ENCODE measurements at regions not wholly inside any gene's neighbourhood (a gene's known extent, or its start where the extent isn't known, plus 50 kb on each side); places are given as distances from the start of the nearest gene placed in this dataset.

GRCh38 chr14:71625175-71625574 lies 307.1 kb upstream of the RGS6 start:
- no peak overlapping the region for H3K4me2 ChIP-seq
- DNase-seq (ENCODE audit: low spot score) = no peak
- no peaks in the 10 kb centered on the region for H3K4me1 ChIP-seq (ENCODE audit: insufficient read depth)
- TF ChIP-seq CTCF (conservative IDR thresholded peaks at IDR 0.05; ENCODE audit: low read depth in 2 of 2) (no peak), JUNB (IDR thresholded peaks at IDR 0.05; ENCODE audit: unreplicated experiment) (no peak), ZNF462 (CRISPR knock-in tag; IDR thresholded peaks at IDR 0.05) (no peak), STAT1 (IDR thresholded peaks at IDR 0.05; ENCODE audit: unreplicated experiment) (no peak), ETS1 (IDR thresholded peaks at IDR 0.05) (no peak), ZNF331 (CRISPR knock-in tag; IDR thresholded peaks at IDR 0.05; ENCODE audit: low read depth) (no peak), EZH2phosphoT487 (IDR thresholded peaks at IDR 0.05; ENCODE audit: unreplicated experiment) (no peak), REST (IDR thresholded peaks at IDR 0.05; ENCODE audit: unreplicated experiment) (no peak), EZH2 (IDR thresholded peaks at IDR 0.05; ENCODE audit: low read depth, unreplicated experiment) (no peak), POLR2AphosphoS5 (IDR thresholded peaks at IDR 0.05; ENCODE audit: low read depth) (no peak), NANOG (IDR thresholded peaks at IDR 0.05; ENCODE audit: borderline replicate concordance) (no peak), CREB1 (CRISPR knock-in tag; IDR thresholded peaks at IDR 0.05; ENCODE audit: low read depth) (no peak), ZNF114 (CRISPR knock-in tag; IDR thresholded peaks at IDR 0.05) (no peak)
- H3K36me3 Mint-ChIP-seq (ENCODE audit: low read depth) = peaks cover 19% of the 10 kb centered on the region
- no peaks in the 10 kb centered on the region for H3K9me3 Mint-ChIP-seq
- no peaks in the 10 kb centered on the region for H3K36me3 ChIP-seq (ENCODE audit: insufficient read depth)
- H3K27ac Mint-ChIP-seq = no peak overlapping the region
- H3K27me3 Mint-ChIP-seq (ENCODE audit: insufficient read depth, low read depth, poor library complexity) = no peaks in the 10 kb centered on the region
- H3K4me3 Mint-ChIP-seq = no peak overlapping the region
- no peaks in the 10 kb centered on the region for H3F3A ChIP-seq (replicated peaks; ENCODE audit: low read depth)
- no peaks in the 10 kb centered on the region for H4K20me1 ChIP-seq (replicated peaks; ENCODE audit: insufficient read depth)
- no peak overlapping the region for H3K4me3 ChIP-seq
- no peaks in the 10 kb centered on the region for H3K27me3 ChIP-seq (ENCODE audit: insufficient read depth)
- no peak overlapping the region for H3K27ac ChIP-seq (ENCODE audit: low read depth)
- H3K4me1 Mint-ChIP-seq = peaks cover 10% of the 10 kb centered on the region
- H3K9me2 ChIP-seq (ENCODE audit: insufficient read depth) = no peaks in the 10 kb centered on the region
- no peak overlapping the region for H2AFZ ChIP-seq
- no peaks in the 10 kb centered on the region; the same call in 1 of the 2 replicates for H3K79me2 ChIP-seq (replicated peaks; ENCODE audit: insufficient read depth)
- ATAC-seq = no peak

Measured in GM23338 (cell line).